ENCODE measurements at regions not wholly inside any gene's neighbourhood (a gene's known extent, or its start where the extent isn't known, plus 50 kb on each side); places are given as distances from the start of the nearest gene placed in this dataset.

DNA sequence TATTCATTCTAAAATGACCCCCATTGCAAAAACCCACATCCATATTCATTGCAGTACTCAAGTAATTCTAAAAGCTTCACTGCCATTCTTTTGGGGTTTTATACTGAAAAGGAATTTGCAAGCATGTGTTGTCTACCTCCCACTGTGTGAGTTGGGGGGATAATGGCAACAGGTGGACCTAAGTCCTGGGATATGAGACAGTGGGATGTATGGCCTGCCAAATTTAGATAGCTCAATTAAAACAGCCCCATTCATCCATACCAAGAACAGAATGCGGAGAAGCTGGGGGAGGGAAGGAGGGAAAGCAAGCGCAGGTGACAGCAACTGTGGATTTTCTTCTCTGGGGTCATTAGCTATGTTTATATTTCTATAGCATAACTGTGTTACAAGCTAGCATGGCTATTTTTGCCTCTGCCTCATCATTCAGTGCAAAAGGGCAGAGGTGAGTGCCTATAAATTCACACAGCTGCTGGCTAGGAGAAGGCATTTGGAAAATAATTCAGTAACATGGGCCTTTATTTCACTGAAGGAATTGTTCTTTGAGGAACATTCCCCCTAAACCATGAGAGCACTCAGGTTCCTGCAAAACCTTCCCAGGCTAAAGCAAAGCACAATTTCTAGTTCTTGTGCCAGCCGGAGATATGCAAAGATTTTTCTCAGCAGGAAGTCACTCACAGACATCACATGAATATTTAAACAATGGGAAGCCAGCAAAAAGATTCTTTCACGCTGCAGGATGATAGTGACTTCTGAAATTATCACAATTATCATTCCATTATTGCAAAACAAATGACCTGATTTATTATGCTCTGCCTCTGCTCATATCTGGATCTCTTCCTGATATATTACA, 393.9 kb upstream of the ACVR2A start:
- H3K27me3 ChIP-seq (ENCODE audit: insufficient read depth, poor library complexity, severe bottlenecking), result no peaks in the 10 kb centered on the region
- ATAC-seq (ENCODE audit: low read depth) (no peak), DNase-seq (ENCODE audit: low spot score) (no peak)
- H3K4me3 ChIP-seq (ENCODE audit: severe bottlenecking), result no peak overlapping the region
- no peak overlapping the region for H3K27ac ChIP-seq (ENCODE audit: poor library complexity, severe bottlenecking)
- TF ChIP-seq, protein P1, sequence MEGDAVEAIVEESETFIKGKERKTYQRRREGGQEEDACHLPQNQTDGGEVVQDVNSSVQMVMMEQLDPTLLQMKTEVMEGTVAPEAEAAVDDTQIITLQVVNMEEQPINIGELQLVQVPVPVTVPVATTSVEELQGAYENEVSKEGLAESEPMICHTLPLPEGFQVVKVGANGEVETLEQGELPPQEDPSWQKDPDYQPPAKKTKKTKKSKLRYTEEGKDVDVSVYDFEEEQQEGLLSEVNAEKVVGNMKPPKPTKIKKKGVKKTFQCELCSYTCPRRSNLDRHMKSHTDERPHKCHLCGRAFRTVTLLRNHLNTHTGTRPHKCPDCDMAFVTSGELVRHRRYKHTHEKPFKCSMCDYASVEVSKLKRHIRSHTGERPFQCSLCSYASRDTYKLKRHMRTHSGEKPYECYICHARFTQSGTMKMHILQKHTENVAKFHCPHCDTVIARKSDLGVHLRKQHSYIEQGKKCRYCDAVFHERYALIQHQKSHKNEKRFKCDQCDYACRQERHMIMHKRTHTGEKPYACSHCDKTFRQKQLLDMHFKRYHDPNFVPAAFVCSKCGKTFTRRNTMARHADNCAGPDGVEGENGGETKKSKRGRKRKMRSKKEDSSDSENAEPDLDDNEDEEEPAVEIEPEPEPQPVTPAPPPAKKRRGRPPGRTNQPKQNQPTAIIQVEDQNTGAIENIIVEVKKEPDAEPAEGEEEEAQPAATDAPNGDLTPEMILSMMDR (IDR thresholded peaks at IDR 0.05; ENCODE audit: poor library complexity, severe bottlenecking), result no peak
- H3K9me3 ChIP-seq (ENCODE audit: severe bottlenecking), result no peaks in the 10 kb centered on the region
- H3K36me3 ChIP-seq (ENCODE audit: low read depth), result no peaks in the 10 kb centered on the region
- H3K4me1 ChIP-seq (ENCODE audit: insufficient read depth, poor library complexity, severe bottlenecking), result no peaks in the 10 kb centered on the region

DNA sequence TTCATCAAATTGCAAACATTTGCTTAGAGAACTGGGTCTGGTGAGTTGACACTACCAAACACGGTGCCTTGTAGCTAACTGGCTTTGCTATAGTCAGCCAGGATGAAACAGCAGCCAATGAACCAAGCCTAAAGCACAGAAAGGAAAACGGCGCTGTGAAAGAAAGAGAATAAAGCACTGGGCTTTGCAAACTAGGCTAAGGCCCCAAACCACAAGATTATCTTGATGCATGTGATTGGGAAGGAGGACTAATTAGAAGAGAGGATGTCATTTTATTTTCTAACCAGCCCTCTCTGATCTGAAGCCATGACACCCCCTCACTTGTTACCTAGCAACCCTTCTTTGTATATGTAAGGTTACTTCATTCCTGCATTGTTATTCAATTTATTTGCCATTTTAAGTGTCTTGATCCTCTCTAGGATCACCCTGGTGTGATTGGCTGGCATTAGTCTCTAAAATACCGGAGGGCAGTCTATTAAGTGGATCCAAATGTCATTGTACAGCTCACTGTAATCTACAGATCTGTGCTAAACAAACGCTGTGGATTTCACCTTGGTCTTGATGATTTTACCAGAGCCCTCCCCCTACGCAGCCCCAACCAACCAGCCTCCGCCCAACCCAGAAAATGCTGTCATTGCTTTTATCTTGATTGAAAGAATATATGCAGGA, 395.4 kb upstream of the ACVR2A start:
- no peak for DNase-seq (ENCODE audit: low spot score)
- no peaks in the 10 kb centered on the region for H3K4me1 ChIP-seq (ENCODE audit: insufficient read depth, poor library complexity, severe bottlenecking)
- no peak for ATAC-seq (ENCODE audit: low read depth)
- H3K9me3 ChIP-seq (ENCODE audit: severe bottlenecking), result no peaks in the 10 kb centered on the region
- no peaks in the 10 kb centered on the region for H3K27me3 ChIP-seq (ENCODE audit: insufficient read depth, poor library complexity, severe bottlenecking)
- H3K27ac ChIP-seq (ENCODE audit: poor library complexity, severe bottlenecking), result no peak overlapping the region
- H3K36me3 ChIP-seq (ENCODE audit: low read depth), result no peaks in the 10 kb centered on the region
- no peak overlapping the region for H3K4me3 ChIP-seq (ENCODE audit: severe bottlenecking)
- TF ChIP-seq, protein P1 (IDR thresholded peaks at IDR 0.05; ENCODE audit: poor library complexity, severe bottlenecking), result no peak

DNA sequence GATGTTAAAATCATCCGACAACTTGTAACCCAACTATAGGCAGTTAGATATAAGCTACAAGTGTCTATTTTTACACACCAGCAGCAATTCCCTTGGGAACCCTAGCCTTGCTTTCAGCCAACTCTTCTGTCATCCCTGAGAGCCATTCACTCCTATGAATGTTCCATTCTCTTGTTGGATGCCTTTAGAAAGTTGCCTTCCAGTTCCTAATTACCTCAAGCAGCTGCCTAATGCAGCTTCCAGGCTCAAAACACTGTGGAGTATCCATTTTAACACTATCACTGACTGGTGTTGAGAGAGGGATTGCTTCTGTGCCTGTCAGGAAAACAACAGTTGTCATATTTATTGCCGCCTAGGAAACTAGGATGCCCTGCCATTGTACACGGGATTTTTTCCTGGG, 402.0 kb upstream of the ACVR2A start:
- Histone ChIP-seq H3K27me3 (ENCODE audit: insufficient read depth, poor library complexity, severe bottlenecking) (no peaks in the 10 kb centered on the region), H3K27ac (ENCODE audit: poor library complexity, severe bottlenecking) (no peak overlapping the region), H3K4me3 (ENCODE audit: severe bottlenecking) (no peak overlapping the region), H3K36me3 (ENCODE audit: low read depth) (no peaks in the 10 kb centered on the region), H3K4me1 (ENCODE audit: insufficient read depth, poor library complexity, severe bottlenecking) (no peaks in the 10 kb centered on the region), H3K9me3 (ENCODE audit: severe bottlenecking) (no peaks in the 10 kb centered on the region)
- no peak for ATAC-seq (ENCODE audit: low read depth)
- no peak for DNase-seq (ENCODE audit: low spot score)
- TF ChIP-seq, protein P1 (IDR thresholded peaks at IDR 0.05; ENCODE audit: poor library complexity, severe bottlenecking), result no peak

DNA sequence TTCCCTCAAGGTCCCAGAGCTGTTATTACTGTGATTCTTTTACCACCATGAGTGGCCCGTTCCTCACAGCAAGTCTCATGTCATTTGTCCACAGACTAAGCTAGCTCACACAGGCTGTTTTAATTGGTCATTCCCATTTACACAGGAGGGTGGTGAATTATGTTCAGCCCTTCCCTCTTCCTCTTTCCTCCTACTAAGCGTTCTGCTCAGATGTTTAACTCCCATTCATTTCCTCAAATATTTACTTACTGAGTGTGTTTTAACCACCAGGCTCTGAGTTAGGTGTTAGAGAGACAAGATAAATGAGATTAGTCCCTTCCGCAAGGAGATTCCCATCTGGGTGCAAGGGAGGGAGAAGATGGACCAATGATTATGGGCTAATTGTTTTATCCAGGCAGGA, 403.6 kb upstream of the ACVR2A start:
- no peak overlapping the region for H3K27ac ChIP-seq (ENCODE audit: poor library complexity, severe bottlenecking)
- no peak for DNase-seq (ENCODE audit: low spot score)
- H3K9me3 ChIP-seq (ENCODE audit: severe bottlenecking), result no peaks in the 10 kb centered on the region

More for the DNA sequence above, 403.6 kb upstream of the ACVR2A start:
- Histone ChIP-seq H3K4me3 (ENCODE audit: severe bottlenecking) (no peak overlapping the region), H3K36me3 (ENCODE audit: low read depth) (no peaks in the 10 kb centered on the region), H3K4me1 (ENCODE audit: insufficient read depth, poor library complexity, severe bottlenecking) (no peaks in the 10 kb centered on the region), H3K27me3 (ENCODE audit: insufficient read depth, poor library complexity, severe bottlenecking) (no peaks in the 10 kb centered on the region)
- ATAC-seq (ENCODE audit: low read depth), result no peak
- TF ChIP-seq, protein P1 (IDR thresholded peaks at IDR 0.05; ENCODE audit: poor library complexity, severe bottlenecking), result no peak

Measured in RWPE2 (cell line).